ENCODE measurements at regions not wholly inside any gene's neighbourhood (a gene's known extent, or its start where the extent isn't known, plus 50 kb on each side); places are given as distances from the start of the nearest gene placed in this dataset.
A peak's percentile ranks its signal among the peaks of the same experiment; 100 is the strongest.

DNA sequence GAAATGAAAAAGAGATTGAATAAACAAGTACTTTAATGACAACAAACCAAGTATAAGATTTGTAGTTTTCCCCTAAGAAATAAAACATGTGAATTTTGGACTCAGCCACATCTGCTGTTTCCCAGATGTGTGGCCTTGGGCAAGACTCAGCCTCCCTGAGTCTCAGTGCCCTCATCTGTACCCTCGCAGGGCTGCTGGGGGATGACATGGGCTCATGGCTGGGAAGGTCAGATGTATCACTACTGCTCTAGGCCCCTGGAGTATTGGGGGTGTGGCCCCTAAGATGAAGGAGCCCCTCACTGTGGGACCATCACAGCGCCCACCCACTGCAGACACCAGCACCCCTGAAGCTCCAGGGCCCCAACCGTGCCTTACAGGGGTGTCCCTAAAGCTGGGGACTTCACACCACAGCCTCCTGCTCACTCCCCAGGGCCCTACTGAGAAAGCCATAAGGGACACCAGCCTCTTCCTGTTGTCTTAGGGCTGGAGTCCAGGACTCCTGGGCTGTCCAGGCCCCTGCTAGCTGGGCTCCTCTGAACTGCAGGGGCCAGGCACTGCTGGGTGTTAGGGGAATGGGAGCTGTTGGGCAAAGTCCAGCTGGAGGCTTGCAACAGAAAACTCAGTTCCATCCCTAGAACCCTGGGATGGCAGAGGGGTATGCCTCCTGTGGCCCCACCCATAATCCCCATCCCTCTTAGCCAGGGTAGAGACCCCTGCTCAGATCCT lies 104.0 kb upstream of the WNT4 start:
- Histone ChIP-seq H3K9me3 (no peaks in the 10 kb centered on the region), H3K4me3 (ENCODE audit: low read depth, low read length) (no peak overlapping the region), H3K27me3 (no peaks in the 10 kb centered on the region), H3K4me1 (no peaks in the 10 kb centered on the region), H3K36me3 (no peaks in the 10 kb centered on the region)
- TF ChIP-seq, protein P1, sequence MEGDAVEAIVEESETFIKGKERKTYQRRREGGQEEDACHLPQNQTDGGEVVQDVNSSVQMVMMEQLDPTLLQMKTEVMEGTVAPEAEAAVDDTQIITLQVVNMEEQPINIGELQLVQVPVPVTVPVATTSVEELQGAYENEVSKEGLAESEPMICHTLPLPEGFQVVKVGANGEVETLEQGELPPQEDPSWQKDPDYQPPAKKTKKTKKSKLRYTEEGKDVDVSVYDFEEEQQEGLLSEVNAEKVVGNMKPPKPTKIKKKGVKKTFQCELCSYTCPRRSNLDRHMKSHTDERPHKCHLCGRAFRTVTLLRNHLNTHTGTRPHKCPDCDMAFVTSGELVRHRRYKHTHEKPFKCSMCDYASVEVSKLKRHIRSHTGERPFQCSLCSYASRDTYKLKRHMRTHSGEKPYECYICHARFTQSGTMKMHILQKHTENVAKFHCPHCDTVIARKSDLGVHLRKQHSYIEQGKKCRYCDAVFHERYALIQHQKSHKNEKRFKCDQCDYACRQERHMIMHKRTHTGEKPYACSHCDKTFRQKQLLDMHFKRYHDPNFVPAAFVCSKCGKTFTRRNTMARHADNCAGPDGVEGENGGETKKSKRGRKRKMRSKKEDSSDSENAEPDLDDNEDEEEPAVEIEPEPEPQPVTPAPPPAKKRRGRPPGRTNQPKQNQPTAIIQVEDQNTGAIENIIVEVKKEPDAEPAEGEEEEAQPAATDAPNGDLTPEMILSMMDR (IDR thresholded peaks at IDR 0.05; ENCODE audit: low read depth, low read length) = no peak
- DNase-seq = no peak

DNA sequence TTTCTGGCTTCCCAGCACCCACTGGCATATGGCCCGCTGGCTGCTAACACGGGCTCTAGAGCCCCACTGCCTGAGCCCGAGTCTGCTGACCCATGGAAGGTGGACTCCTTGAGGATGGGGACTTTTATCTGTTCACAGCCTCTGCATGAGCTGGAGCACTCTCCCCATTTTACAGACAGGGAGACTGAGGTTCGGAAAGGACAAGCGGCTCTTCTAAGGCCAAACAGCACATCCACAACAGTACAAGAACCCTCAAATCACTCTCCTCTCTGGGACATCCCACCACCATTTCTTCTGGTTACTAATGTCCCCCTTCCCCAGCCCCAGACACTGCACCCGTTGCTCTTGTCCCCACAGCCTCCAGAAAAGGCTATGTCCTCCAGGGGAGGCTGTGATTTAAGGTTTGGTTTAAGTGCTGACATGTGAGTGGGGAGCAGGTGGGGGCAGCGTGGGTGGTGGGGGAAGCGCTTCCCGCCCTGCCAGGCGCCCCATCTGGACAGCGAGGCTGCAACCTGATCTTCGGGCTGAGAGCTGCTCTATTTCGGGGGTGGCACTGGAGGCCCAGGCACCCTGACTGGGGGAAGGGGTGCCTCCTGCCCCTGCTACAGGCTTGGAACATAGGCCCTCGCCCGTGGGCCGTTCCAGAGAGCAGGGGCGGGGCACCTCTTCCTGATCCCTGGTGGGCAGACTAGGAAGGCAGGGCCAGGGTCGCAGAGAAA lies 104.8 kb upstream of the WNT4 start:
- no peak for DNase-seq
- no peak overlapping the region for H3K4me3 ChIP-seq (ENCODE audit: low read depth, low read length)
- H3K4me1 ChIP-seq = no peaks in the 10 kb centered on the region
- no peaks in the 10 kb centered on the region for H3K36me3 ChIP-seq
- H3K27me3 ChIP-seq = no peaks in the 10 kb centered on the region
- H3K9me3 ChIP-seq = no peaks in the 10 kb centered on the region
- TF ChIP-seq, protein P1 (IDR thresholded peaks at IDR 0.05; ENCODE audit: low read depth, low read length) = no peak

DNA sequence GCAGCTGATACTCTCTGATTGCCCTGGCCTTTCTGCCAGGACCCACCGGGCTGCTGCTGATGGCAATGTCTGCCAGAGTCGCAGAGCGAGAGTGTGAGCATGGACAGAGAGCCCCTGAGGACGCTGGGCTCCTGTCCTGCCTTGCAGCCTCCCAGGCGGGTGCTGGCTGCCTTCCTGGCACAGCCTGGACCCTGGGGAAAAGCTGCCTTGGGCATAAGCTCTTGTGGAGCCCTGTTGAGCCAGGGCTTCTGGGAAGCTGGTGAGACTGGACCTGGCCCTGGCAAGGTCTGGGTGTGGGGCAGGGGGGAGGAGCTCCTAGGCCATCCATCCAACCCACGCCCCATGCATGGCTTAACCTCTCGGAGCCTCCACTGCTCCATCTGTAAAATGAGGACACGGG lies 105.8 kb upstream of the WNT4 start:
- Histone ChIP-seq H3K4me1 (no peaks in the 10 kb centered on the region), H3K36me3 (no peaks in the 10 kb centered on the region), H3K27me3 (no peaks in the 10 kb centered on the region), H3K4me3 (ENCODE audit: low read depth, low read length) (no peak overlapping the region), H3K9me3 (no peaks in the 10 kb centered on the region)
- peak; percentile 31 for DNase-seq
- TF ChIP-seq, protein P1 (IDR thresholded peaks at IDR 0.05; ENCODE audit: low read depth, low read length) = no peak

DNA sequence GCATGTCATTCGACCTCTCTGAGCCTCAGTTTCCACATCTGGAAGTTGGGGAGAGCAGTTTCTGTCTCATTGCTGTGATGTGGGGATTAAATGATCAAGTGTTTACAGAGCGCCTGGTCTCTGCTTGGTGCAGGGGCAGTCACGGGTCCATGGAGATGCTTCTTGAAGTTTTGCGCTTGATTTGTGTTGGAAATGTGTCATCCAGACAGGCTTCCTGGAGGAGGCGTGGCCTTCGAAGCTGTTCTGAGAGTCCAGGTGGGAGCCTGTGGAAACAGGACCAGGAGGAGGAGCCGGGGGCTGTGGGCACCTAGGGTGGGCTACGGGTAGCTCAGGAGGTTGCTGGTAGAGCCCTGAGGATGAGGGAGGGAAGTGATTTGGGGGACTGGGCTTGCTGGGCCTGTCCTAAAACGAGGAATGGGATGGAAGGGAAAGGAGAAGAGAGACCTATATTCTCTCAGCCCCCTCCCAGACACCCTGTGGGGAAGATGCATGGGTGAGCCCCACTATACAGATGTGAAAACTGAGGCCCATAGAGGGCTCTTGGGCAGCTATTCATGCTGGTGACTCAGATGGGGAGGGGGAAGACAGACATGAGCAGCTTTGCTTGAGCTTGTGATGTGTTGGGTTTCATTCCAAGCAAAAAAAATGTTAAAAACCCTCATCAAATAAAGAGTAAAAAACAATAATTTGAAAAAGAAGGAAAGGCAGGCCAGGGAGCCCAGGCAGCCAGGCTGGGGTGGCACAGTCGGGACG lies 107.2 kb upstream of the WNT4 start:
- H3K9me3 ChIP-seq = no peaks in the 10 kb centered on the region
- DNase-seq = no peak
- no peaks in the 10 kb centered on the region for H3K27me3 ChIP-seq
- H3K4me3 ChIP-seq (ENCODE audit: low read depth, low read length) = no peak overlapping the region
- no peaks in the 10 kb centered on the region for H3K36me3 ChIP-seq
- H3K4me1 ChIP-seq = no peaks in the 10 kb centered on the region
- TF ChIP-seq, protein P1 (IDR thresholded peaks at IDR 0.05; ENCODE audit: low read depth, low read length) = no peak

DNA sequence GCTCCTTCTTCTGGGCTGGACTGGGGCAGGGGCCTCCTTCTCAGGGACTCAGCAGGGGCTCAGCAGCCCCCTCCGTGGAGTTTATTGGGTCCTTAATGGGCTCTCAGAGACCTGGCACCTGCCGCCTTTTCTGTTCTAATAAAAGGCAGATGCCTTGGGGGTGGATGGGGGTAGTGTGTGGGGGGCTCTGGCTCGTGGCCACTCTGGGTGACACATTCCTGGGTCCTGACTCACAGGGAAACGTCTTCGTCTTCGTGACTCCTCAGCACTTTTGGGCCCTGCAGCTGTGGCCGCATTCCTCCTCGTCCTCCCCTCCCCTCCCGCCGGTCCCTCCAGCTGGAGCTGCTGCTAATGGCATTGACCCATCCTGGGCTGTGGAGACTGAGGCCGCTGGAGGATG lies 107.8 kb upstream of the WNT4 start:
- DNase-seq = no peak
- Histone ChIP-seq H3K4me1 (no peaks in the 10 kb centered on the region), H3K9me3 (no peaks in the 10 kb centered on the region), H3K36me3 (no peaks in the 10 kb centered on the region), H3K4me3 (ENCODE audit: low read depth, low read length) (no peak overlapping the region), H3K27me3 (no peaks in the 10 kb centered on the region)
- TF ChIP-seq, protein P1 (IDR thresholded peaks at IDR 0.05; ENCODE audit: low read depth, low read length) = no peak

Measured in BE2C (cell line).